ENCODE measurements at regions not wholly inside any gene's neighbourhood (a gene's known extent, or its start where the extent isn't known, plus 50 kb on each side); places are given as distances from the start of the nearest gene placed in this dataset.
"Not testable (repeated sequence)": the region's sequence is repeated elsewhere in the genome, so short reads cannot be mapped to it uniquely, and the experiment has no call there.

DNA sequence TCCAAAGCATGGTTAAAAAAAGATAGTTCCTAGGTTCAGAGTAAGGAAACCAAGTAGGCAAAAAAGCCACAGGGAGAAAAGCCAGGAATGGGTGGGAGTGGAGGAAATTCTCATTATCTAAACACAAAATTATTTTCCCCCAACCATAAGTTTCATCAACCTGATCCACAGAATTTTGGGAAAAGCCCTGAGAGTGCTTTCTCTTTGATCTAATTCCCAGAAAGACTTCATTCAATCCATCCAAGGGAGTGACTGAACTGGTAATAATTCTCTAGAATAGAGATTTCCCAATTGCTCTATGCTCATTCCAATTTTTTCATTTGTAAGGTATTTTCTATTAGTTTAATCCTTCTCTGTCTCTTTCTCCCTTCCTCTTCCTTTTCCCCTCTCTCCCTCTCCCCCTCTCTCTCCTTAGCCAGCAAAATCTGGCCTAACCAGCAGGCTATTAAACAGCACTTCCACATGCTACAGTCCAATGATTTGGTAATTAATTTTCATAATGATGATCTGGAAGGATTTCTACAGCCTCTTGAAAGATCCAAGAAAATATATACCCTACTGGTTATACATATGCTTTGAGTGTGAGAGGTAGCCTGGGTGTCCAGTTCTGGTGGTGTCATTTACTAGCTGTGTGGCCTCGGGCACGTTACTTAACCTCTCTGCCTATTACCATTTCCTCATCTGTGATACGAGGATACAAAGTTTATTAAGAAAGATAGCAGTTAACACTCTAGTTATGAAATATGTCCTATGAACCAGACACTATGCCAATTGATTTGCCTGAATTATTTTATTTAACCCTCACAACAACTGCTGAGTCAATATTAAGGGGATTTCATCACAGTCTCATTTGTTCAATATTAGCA lies 251.5 kb upstream of the RASGEF1B start:
- DNase-seq (ENCODE audit: low read depth), result no peak

DNA sequence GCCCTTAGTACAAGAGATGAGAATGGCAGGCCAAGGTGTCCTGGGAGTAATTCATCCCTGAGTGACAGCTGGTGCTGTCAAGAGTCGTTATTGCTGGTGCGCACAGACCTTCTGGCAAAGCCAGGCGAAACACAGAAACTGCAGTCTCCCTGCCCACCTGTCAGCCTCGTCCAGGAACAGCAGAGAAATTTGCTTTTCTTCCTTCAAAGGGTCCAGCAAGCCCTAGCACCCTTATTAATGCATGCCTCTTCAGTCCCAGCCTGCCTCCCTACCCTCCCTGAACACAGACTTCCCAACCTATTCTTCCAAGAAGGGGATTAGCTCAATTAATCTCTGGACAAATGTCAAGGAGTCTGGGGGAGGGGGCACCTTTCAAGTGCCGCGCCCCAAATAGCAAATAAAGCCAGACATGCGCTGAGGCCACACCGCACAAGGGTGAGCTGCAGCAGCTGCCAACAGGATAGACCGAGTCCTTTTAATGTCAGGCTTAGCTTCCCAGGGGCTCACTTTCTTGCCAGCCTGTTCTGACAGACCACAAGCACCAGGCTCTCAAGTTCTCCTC lies 250.7 kb upstream of the RASGEF1B start:
- no peak for DNase-seq (ENCODE audit: low read depth)

GRCh38 chr4:81715757-81716156 lies 244.1 kb upstream of the RASGEF1B start:
- DNase-seq (ENCODE audit: low read depth), result no peak

GRCh38 chr4:81715357-81715756 lies 243.7 kb upstream of the RASGEF1B start:
- DNase-seq (ENCODE audit: low read depth), result not testable (repeated sequence)

DNA sequence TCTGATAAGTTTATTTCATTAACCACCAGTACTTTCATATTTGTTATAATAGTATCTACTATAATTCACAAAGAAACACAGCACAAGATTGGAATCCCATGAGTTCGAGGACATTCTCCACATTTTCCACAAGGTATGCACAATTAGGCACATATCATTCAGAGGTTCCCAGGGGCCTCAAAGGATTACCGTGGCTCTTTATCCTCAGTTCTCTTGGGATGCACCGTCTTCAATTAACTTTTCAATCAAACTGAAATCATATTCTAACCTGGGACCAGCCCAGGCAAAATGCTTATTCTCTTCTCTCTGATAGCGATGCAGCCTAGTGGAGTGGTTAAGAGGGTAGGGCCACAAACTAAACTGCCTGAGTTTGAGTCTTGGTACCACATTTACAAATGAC lies 242.6 kb upstream of the RASGEF1B start:
- no peak for DNase-seq (ENCODE audit: low read depth)

DNA sequence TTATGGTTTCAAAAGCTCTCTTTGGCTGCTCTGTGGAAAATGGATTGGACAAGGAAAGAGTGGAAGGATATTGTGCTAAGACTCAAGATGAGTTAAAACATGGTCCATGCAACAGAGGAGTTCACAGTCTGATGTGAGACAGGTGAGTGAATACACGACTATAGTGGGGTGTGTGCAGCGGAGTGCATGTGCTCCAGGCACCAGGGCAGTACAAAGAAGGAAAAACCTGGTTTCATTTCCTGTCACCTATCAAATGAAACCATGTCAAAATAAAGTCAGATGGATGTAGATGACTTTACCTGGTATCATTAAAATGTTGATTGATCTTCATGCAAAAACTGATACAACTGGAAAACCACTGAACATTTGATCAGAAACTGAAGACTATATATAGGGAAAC lies 241.0 kb upstream of the RASGEF1B start:
- DNase-seq (ENCODE audit: low read depth), result no peak

DNA sequence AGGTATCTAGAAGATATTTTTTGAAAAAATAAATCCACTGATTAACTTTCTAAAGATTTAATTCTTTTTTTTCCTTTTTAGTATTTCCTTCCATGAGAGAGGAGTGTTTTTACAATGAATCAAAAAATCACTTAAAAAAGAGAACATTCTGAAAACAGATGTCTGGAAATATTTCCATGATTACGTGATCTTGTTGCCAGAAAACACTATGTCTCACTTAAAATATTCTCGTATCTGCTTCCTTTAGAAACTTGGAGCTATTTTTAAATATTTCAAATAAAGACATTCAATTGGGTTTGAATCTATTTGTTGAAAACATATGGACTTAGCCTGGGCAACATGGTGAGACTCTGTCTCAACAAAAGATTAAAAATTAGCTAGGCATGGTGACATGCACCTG lies 232.8 kb upstream of the RASGEF1B start:
- no peak for DNase-seq (ENCODE audit: low read depth)

GRCh38 chr4:81700189-81700588 lies 228.5 kb upstream of the RASGEF1B start:
- DNase-seq (ENCODE audit: low read depth), result no peak

DNA sequence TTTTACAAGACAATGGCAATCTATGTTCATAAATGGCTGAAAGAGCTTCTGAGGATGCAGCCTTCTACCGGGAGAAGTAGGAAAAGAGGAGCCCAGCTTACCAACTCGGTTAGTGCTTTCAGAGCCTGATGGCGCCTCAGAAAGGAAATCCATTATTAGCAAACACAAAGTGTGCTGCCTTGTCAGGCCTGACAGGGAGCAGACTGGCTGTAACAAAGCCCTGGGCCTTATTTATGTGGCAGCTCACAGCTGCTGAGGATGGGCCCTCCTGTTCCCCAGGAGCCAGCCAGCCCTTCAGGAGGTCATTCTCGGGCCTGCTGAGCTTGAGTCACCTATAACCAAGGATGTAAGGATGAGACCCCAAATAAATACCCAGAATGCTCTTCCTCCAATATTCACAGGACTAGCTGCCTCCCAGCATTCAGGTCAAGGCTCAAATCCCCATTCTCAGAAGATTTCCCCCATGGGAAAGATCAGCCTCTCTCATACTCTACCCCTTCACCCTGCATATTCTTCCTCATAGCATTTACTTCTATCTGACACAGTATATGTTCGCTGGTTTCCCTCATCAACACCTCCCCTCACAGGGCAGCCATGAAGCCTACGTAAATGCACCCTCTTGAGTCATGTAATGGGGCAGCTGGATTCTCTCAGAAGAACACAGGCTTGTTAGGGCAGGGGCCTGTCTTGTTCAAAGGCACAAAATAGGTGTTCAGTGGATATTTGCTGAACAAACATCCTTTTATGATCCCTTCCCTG lies 227.0 kb upstream of the RASGEF1B start:
- DNase-seq (ENCODE audit: low read depth), result no peak

DNA sequence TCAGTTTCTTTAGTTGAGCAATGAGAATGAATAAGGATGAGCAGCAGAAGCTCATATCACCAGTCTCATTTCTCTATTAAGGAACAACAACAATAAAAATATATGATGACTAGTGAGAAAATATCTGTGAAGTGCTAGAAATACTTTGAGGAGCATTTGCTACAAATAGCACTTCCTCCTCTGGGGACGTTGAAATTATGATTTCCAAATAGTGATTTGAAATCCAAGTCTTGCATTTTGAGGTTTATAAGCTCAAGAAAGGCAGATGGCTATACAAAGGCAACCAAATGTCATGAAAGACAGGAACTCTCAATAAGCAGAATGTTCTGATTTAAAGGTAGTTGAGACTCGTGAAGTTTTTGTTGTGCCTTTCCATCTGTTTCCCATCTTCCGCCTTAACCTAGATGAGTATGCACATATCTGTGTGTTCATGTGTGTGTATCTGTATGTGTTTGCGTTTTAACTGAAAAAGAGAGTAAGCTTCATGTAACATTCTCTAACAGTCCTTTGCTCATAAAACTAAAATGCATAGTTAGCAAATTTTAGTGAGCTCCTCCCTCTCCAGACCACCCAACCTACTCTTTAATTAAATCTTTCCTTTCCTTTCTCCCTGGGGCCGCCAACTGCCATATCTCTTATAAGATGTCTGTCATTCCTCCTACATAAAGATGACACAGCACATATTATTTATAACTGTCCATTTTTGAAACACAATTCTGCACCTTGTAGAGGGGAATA lies 222.6 kb upstream of the RASGEF1B start:
- no peak for DNase-seq (ENCODE audit: low read depth)

- no peak for DNase-seq (ENCODE audit: low read depth)
These were observed 219.2 kb upstream of the RASGEF1B start for GRCh38 chr4:81690871-81691270.

DNA sequence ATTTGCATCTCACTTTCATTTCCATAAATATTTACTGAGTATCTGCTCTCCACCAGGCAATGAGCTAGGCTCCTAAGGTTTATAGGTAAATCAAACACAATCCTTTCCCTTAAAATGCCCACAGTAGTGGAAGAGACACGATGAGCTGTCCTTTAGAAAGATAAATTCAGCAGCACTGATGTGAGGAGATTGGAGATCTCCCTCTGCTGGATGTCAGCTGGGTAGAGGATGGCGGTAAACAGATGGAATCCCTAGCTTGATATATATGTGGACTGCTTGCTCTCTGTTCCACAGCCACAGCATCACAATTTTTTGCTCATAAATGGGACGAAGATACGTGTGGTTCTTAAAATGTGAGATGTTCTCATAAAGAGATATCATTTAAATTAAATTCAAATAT lies 216.4 kb upstream of the RASGEF1B start:
- no peak for DNase-seq (ENCODE audit: low read depth)

DNA sequence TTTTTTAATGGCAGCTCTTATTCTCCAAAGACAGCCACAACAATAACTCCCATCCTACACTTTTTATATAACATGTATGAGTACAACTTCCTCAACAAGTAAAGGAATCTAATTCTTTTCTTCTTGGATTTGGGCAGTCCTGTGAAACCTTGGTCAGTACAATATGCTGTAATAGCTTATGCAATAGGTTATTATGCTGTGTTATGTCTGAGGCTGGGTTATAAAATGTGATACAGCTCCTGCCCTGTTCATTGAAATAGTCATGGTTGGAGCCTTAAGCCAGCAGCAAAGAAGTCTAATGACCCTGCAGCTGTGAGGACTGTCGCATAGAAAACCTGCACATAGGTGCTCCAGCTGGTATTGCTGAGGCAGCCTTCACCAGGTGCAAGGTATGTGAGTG lies 215.8 kb upstream of the RASGEF1B start:
- DNase-seq (ENCODE audit: low read depth), result no peak

- no peak for DNase-seq (ENCODE audit: low read depth)
These were observed 213.4 kb upstream of the RASGEF1B start for GRCh38 chr4:81685104-81685503.

DNA sequence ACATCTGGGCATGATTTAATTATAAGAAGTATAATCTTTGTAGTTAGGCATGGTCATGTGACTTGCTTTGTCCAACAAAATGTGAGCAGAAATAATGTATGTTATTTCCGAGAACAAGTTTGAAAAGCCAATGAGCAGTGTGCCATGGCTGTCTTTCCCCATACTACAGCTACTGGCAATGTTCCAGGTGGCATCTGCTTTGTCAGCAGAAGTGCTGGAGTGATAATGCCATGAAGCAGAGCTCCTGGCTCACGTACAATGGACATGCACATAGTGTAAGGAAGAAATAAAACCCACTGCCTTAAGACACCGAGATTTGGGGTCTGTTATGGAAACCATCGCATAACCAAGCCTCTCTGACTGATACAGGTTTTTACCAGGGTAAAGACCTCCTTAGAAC lies 212.6 kb upstream of the RASGEF1B start:
- no peak for DNase-seq (ENCODE audit: low read depth)

- DNase-seq (ENCODE audit: low read depth), result no peak
These were observed 210.8 kb upstream of the RASGEF1B start for GRCh38 chr4:81682492-81682891.

- no peak for DNase-seq (ENCODE audit: low read depth)
These were observed 207.6 kb upstream of the RASGEF1B start for GRCh38 chr4:81679315-81679714.

DNA sequence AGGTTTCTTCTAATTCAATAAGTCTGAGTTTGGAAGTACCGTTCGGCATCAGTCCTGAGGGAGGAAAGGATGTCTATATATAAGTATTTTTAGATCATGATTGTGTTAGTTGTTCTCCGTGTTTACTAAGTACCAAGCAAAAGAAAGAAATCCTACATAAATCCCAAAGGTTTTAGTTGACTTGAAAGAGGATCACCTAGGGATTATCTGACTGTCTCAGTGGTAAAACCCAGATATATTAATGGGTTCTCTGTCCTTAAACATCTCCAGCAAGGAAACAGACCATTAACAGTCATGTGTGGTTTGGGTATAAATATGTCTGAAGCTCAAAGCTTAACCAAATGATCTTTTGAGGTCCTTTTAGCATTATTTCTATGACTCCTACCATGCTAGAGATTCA lies 207.1 kb upstream of the RASGEF1B start:
- no peak for DNase-seq (ENCODE audit: low read depth)

DNA sequence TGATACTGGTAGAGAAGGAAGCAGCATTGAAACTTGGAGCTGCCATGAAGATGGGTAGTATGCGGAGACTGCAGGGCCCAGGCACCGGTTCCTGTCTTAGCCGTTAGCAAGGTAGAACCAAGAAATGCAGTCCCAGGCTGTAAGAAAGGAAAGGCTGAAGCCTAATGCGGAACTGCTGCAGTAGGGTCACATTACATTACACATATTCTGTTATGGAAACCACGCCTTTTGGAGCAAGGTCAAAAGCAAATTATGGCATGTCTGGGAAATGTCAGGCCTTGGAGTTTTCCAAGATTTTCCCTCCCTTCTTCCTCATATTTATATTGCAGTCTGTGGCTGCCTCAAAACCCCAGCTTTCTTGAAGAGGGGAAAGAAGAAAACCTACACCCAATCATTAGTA lies 204.8 kb upstream of the RASGEF1B start:
- DNase-seq (ENCODE audit: low read depth), result no peak

- DNase-seq (ENCODE audit: low read depth), result no peak
These were observed 204.2 kb upstream of the RASGEF1B start for GRCh38 chr4:81675791-81676393.

GRCh38 chr4:81673961-81674360 lies 202.3 kb upstream of the RASGEF1B start:
- no peak for DNase-seq (ENCODE audit: low read depth)

DNA sequence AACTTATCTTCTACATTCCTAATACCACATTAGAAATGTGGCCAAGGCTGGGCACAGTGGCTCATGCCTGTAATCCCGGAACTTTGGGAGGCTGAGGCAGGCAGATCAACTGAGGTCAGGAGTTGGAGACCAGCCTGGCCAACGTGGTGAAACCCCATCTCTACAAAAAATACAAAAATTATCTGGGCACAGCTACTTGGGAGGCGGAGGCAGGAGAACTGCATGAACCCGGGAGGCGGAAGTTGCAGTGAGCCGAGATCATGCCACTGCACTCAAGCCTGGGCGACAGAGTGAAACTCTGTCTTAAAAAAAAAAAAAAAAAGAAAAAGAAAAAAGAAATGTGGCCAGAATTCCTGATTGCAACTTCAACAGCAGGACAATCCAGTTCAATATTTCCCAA lies 196.6 kb upstream of the RASGEF1B start:
- DNase-seq (ENCODE audit: low read depth), result not testable (repeated sequence)

All from ELR (cell line).